ENCODE measurements at regions not wholly inside any gene's neighbourhood (a gene's known extent, or its start where the extent isn't known, plus 50 kb on each side); places are given as distances from the start of the nearest gene placed in this dataset.

GRCh38 chr9:99511723-99512122, 289.6 kb downstream of the SEC61B start:
- TF ChIP-seq CTCF (IDR thresholded peaks at IDR 0.05), result peak; percentile 13; the same call in 1 of the 2 replicates
- TF ChIP-seq ZBTB33 (IDR thresholded peaks at IDR 0.05; ENCODE audit: borderline replicate concordance, low read depth), result no peak
- no peak for TF ChIP-seq SMC3 (IDR thresholded peaks at IDR 0.05; ENCODE audit: low read depth, low read length)
- TF ChIP-seq GABPA (IDR thresholded peaks at IDR 0.05; ENCODE audit: low read depth), result no peak
- TF ChIP-seq REST (IDR thresholded peaks at IDR 0.05; ENCODE audit: low read depth, low read length), result no peak
- TF ChIP-seq MEF2A (IDR thresholded peaks at IDR 0.05; ENCODE audit: borderline replicate concordance, low read depth), result no peak
- no peak for TF ChIP-seq MAX (IDR thresholded peaks at IDR 0.05; ENCODE audit: low read depth)
- no peak for TF ChIP-seq RXRA (IDR thresholded peaks at IDR 0.05; ENCODE audit: borderline replicate concordance, low read depth)
- no peak for TF ChIP-seq POLR2AphosphoS5 (IDR thresholded peaks at IDR 0.05; ENCODE audit: low read depth, low read length)
- no peak for TF ChIP-seq NRF1 (IDR thresholded peaks at IDR 0.05; ENCODE audit: low read depth, low read length)
